GM19043 (cell line): ENCODE measurements at regions not wholly inside any gene's neighbourhood (a gene's known extent, or its start where the extent isn't known, plus 50 kb on each side); places are given as distances from the start of the nearest gene placed in this dataset.

Experiments
- ATAC-seq: cut with Tn5 transposase; IDR thresholded peaks from one replicate; pipeline ENCODE4 v1.9.1; 2021; ENCODE audit warnings: low read depth; ENCODE audit not compliant: unreplicated experiment

DNA sequence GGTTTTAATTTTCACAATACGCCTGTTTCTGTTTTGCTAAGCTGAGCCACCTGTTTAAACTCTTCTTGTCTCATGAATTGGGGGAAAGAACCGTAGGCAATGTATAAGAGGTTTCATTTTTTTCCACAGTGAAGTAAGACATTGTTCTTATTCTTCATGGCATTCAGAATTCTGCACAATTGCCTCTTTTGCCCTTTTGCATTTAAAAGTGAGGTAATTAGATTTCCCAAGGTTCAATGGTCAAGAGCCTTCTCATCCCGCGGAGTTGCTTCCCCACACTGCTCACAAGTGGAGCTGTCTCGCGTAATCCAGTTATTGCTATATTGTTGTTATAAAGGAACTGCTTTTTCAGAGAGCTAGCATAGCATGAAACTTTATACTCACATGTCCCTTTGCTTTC is 90.9 kb upstream of the SPRY1 start:
- ATAC-seq, result no peak

DNA sequence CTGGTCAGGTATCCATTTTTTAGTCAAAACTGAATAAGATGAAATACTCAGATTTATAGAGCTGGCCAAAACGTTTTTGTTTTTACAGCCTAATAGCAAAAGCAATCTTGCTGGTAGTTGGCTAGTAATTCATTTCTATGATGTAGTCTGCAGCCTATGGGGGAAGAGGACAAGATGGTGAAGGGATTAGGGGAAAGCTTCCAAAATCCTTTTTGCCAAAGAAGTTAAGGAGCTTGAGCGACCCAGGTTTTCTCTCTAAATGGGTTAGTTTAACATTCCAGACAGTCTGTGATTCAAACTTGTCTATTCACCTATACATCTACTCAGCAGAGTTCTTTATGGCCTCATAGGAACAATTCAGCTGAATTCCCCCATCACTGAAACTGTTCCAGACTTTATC is 89.8 kb upstream of the SPRY1 start:
- no peak for ATAC-seq

DNA sequence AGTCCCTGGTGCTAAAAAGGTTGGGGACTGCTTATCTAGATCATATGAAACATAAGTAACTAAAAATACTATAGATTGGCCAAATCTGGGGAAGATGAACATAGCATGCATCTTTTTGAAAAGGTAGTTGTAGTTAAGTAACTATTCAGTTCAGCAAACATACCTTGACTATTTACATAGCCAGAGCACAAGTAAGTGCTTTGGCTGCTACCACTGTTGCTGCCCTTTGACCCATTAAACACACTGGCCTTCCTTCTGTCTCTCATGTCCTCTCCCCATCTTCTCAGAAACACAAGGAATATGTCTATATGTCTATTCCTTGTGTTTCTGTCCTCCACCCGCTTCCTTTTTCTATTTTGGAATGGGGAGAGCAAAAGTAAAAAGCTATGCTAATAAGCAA is 87.9 kb upstream of the SPRY1 start:
- ATAC-seq, result no peak

DNA sequence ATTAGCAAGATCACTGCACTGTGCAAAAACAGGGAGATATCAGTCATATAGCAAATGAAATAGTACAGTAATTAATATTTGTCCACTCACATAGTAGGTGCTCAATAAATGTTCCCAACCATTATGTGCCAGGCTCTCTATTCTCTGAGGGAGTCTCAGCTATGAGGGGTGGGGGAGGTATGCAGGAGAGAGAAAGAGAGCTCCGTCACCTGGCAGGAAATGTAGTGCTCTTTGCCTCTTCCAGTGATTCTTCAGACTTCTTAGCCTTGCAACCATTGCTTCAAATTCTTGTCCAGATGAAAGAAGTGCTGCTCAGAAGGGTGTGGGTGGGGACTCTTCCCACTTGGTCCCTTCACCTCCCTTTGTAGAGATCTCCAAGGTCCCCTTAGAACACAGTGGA is 84.5 kb upstream of the SPRY1 start:
- ATAC-seq, result no peak

DNA sequence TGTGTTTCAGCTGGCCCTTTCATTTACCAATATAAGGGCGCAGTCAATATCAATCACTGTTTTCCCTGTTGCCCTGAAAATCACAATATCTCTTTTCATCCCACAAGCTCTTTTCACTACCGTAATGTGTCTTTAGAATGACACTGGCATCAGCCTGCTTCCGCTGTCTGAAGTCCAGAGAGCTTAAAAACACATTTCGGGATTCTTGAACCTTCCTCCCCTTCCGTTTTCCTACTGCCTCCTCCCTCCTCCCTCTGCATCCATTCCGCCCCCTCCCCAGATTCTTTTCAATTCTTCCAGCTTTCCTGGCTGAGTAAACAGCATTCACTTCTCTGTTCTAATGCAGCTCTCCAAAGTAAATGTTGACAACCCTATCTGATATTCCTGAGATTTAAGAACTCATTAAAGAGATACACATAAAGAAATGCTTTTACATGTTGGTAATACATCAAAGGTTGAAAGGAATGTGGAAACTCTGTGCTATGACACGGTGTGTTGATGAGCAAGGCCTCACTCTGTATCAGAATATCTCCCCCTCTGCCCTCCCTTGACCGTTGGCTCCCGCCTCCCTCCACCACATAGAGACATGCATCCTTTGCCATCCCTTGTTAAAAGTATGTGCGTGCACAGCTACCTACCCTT is 83.5 kb upstream of the SPRY1 start:
- no peak for ATAC-seq

DNA sequence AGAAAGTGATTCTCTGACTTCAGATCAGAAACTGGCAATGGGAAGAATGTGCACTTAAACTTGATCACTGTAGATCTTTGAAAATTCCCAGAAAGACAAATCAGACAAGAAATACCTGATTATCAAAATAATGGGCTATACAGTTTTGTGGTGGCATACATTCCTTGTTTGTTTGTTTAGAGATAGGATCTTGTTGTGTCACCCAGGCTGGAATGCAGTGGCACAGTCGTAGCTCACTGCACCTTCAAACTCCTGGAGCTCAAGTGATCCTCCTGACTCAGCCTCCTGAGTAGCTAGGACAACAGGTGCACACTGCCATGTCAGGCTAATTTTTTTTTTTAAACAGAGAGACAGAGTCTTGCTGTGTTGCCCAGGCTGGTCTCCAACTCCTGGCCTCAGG is 81.0 kb upstream of the SPRY1 start:
- ATAC-seq, result no peak

DNA sequence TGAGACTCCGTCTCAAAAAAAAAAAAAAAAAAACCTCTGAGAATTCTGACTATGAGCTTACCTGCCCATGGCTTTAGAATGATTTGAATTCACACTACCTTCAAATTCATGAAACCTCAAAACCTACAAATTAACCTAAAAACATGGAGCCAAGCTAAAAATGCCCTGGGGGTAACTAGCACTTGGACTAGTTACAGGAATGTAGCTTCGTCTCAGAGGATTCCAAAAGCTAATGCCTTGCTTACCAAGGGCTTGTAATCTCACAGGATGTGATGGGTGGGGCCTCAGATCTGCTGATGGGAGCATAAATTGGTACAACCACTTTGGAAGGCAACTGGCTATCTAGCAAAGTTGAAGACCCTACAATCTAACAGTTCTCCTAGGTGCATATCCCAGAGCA is 79.4 kb upstream of the SPRY1 start:
- ATAC-seq, result no peak

DNA sequence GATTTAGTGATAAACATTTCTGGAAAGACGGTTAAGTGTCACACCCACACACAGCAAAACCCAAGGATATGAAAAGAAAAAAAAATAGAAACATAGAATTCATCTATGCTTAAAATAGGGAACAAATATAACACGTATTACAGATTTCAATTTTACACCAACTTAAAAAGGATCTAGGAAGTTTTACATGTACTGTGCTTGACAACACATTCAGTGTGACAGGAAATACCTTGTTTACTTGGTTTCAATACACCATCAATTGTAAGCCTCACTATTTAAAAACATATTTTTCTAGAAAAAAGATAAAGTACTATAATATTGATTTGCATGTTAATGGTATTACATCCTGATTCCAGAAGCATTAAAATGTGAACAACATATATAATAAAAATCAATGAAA is 77.0 kb upstream of the SPRY1 start:
- peak; percentile 65 for ATAC-seq

DNA sequence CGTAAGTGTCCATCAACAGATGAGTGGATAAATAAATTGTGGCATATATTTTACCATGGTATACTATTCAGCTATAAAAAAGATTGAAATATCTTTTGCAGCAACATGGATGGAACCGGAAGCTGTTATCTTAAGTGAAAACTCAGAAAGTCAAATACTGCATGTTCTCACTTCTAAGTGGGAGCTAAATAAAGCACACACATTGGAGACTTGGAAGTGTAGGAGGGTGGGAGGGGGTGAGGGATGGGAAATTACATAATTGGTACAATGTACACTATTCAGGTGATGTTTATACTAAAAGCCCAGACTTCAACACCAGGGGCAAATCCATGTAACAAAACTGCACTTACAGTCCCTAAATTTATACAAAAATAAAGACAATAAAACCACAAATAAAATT is 72.6 kb upstream of the SPRY1 start:
- ATAC-seq, result no peak

DNA sequence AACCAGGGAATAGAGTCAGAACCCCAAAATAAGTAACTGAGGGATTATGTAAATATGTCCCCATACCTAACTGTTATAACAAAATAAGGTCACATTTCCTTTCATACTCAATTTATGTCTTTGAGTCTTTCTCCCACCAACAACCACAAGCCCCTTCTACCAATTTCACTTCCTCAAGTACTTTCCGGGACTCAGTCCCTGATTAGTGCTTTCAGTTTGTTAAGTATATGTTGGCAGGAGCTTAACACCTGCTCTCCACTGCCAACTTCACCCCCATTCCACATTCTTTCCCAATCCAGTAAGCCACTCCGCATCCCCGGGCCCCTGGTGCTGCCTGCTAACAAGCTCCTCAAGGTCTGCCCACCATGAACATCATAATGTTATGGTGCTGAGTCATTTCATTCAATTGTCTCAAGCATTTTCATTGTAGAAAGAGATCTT is 71.3 kb upstream of the SPRY1 start:
- ATAC-seq, result peak; percentile 97

DNA sequence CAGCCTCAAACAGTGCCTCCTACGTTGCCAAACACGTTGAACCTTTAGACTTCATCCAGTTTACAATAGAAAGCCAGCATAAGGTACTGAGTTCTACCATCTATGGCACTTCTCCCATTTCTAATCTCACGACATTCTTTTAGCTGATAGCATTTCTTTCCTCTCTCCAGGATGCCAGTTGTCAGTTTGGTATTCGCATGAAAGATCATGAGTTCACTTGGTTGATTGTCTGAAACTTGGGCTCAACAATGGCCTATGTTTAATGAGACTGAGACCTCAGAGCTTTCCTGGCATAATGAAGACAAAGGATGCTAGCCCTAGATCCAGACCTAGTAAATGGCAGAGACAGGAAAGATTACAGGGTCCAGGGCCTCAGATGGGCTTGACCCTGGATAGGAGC is 69.2 kb upstream of the SPRY1 start:
- ATAC-seq, result no peak

DNA sequence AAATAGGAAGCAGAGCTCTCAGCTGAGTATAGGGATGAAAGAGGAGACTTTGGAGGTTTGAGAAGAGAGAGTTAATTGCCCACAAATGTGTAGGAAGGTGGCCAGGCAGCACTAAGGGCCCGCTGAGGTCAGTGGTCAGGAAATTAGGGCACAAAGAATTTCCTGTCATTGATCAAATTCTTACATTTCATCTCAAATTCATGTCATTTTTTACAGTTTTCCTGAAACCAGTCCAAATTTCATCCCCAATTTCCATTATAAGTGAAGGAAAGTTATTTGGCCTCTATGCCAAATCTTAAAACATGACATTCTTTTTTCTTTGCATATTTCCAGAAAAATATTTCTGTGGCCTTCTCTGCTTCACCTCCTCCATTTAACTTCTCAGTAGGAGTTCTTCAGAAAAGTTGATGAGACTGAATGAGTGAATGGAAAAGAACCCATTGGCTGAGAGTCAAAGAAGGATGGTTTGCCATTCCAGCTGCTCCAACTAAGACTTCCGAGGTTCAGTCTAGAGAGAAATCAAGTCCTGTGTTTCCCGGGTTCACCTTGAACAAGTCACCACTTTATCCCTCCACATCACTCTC is 68.7 kb upstream of the SPRY1 start:
- no peak for ATAC-seq

DNA sequence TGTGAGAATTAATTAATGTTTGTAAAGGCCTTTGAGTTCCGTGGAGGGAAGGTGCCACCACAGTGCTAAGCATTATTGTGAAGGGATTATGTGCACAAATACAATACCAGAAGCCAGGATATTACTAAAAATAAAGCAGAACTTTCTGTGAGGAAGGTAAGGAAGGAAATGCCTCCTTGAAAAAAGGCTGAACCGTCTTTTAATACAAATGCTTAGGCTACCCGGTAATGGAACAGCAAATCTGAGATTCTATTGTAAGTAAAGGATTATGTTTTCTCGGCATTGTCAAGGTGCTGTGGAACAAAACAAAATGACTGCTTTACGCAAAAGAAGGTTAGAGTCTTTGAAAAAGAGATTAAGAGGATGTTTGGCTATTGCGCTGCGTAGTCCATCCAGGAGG is 57.9 kb upstream of the SPRY1 start:
- no peak for ATAC-seq

DNA sequence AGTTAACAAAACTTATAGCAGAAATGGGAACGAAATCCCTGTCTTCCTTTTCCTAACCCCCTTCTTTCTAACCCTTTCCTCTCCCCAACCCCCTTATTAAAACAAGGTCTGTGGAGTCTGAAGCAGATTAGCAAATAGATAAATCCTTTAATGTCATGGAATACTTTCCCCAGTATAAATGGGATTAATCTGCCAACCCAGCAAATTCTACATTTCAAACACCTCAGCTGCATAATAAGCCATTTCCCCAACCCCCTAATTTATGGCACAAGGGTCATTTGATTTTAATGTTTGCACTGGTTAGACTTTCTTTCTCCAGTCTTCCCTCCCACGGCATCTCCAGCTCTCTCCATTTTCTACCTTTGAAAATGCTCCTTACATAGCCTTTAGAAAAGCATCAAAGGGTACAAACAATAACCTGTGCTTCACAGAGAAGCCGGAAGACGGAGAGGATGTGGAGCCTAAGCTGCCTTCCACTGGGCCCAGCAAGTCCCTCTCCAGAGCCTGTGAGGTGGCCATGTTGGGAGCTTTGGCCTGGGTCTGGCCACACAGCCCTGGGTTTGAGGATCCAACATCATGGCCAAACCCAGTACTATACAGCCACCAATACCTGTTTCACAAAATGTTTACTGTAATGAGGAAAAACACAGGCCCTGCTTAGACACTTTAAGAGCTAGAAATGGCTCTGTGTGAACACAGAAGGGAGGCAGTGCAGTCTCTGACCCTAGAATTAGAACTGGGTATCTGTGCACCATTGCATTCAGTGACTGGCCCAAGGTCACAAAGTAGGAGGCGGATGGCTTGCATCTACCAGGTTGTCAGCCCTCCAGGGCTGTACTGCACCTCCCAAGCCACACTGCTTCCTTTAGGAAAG is 56.9 kb upstream of the SPRY1 start:
- ATAC-seq, result no peak

DNA sequence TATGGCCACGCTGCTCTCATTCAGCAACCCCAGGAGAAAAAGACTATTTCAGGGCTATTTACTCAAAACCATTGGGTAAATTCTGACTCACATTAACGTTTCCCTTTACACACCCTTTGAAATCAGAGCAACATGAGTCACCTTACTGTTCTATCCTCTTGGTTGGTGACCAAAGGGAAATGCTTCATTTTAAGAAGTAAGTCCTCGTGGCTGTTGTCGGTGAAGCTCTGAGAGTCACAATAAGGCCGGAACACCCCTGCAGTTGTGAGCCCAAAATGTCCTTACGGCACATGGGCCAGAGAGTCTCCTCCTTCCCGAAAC is 56.3 kb upstream of the SPRY1 start:
- ATAC-seq, result no peak

DNA sequence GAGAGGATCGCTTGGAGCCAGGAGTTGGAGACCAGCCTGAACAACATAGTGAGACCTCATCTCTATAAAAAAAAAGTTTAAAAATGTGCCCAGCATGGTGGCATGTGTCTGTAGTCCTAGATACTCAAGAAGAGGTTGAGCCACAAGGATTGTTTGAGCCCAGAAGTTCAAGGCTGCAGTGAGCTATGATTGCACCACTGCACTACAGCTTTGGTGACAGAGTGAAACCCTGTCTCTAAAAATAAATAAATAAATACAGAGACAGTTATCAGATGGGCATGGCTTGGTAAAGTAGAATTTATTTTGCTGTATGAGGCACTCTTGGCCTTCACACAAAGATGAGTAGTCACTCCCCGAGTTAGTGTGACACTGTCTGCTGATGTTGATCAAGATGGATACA is 54.1 kb upstream of the SPRY1 start:
- ATAC-seq, result no peak

DNA sequence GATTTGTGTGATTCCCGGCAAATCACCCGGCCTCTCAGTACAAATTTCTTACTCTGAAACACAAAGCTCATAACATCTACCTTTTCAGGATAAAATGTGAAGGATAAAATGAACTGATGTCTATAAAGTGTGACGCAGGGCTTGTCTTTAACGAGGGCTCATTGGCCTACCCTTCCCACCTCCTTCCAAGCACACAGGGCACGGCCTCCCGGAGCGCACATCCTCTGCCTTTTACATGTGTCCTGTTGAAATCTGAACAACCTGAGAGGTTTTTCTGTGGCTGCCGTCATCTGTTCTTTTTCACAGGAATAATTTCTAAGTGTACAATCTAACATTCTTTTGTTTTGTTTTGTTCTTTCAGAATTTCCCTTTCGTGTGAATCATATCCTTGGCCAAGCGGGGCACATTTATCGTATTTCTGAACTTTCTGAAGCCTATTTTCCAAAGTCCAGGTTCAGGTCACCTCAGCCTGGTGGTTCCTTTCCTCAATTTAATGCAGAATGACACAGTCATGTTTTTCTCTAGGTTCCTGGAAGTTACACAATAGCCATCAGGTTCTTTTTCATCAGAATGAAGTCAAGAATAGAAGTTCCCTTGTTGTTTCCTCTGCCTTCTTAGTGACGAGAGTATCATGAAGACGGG is 53.1 kb upstream of the SPRY1 start:
- ATAC-seq, result no peak

DNA sequence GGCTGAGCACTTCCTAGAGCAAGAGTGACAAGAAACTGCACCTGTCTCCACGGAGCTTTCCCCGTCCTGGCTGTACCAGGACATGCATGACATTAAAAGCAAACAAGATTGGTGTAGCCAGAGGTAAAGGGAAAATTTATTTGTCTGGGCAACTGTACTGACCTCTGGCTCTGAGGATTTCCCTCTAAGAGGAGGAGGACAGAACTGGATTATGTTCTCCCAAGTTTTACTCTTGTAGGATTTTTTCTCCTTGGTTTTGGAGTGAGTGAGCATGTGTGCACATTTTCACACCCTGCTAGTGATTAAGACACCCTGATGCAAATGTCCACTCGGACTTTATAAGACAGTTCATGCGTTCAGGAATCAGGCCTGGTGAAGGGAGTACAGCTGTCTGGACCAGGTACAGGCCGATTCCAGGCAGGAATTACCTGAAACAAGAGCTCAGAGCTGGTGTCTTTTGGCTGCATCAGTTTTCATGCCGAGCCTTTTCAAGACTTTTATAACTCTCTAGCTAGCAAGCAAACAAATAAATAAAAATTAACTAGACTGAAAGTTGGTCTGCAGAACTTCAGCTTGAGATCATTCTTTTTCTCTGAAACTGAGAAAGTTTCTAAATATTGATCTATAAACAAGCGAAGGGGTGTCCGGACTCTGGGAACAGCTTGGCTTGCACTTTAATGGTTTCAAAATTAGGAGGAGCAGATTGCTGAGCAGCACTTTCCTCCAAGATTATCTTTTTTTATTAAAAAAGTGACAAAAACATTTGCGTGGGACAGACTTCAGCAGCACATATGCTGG is 51.3 kb upstream of the SPRY1 start:
- ATAC-seq, result no peak

DNA sequence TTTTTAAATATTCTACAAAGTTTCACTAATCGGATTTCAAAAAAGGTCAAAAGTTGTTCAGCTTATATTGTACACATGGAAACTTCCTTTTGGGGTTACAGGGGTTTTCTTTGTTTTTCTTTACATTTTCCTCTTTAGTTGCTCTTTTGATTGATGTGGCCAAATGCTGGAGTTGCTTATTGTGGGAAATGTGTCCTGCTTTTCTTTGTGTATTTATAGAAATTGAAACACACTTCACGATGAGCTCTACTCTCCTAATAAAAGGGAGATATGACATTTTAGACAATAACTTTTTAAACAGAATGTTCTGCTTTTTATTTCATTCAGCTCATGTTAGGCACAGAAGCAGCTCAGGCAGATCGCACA is 50.7 kb upstream of the SPRY1 start:
- ATAC-seq, result no peak

DNA sequence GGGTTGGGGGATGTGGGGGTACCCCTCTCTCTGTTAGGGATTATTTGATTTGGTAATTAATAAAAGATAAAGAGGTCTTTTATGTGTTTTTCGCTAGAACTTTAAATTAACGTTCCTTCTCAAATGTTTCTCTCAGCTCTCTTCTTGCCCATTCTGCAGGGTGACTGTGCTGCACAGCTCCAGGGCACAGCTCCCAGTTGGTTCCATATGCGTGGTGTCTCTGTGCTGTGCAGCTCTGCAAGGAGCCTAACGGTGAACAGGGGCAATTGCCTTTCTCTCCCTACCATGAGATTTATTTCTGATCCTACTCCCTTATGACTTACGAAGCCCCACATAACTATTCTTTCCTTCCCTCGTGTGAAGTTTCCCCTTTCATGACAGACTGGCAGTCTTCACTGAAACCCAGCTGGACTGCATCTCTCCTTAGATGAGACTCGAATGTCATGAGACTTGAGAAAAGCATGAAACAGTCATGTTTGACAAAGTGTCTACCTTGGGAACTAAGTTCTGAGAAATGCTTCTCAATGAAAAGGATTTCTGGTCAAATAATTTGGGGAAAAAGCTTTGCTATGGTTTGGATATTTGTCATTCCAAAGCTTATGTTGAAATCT is 50.2 kb upstream of the SPRY1 start:
- ATAC-seq, result no peak
